ENCODE measurements at regions not wholly inside any gene's neighbourhood (a gene's known extent, or its start where the extent isn't known, plus 50 kb on each side); places are given as distances from the start of the nearest gene placed in this dataset.

- no peak for DNase-seq
Observed at GRCh38 chr16:82345318-82345717, 175.3 kb upstream of the MPHOSPH6 start.

GRCh38 chr16:82344157-82344556 is 174.1 kb upstream of the MPHOSPH6 start:
- peak; percentile 44 for DNase-seq

GRCh38 chr16:82341146-82341669 is 171.2 kb upstream of the MPHOSPH6 start:
- DNase-seq = no peak

GRCh38 chr16:82340531-82340930 is 170.5 kb upstream of the MPHOSPH6 start:
- no peak for DNase-seq

GRCh38 chr16:82337355-82337754 is 167.3 kb upstream of the MPHOSPH6 start:
- DNase-seq = no peak

- peak; percentile 53 for DNase-seq
Observed at GRCh38 chr16:82331974-82332750, 162.1 kb upstream of the MPHOSPH6 start.

- no peak for DNase-seq
Observed at GRCh38 chr16:82331397-82331796, 161.4 kb upstream of the MPHOSPH6 start.

GRCh38 chr16:82329504-82330192 is 159.6 kb upstream of the MPHOSPH6 start:
- peak; percentile 97 for DNase-seq

GRCh38 chr16:82328881-82329469 is 159.0 kb upstream of the MPHOSPH6 start:
- DNase-seq = peak; percentile 79

GRCh38 chr16:82323171-82323570 is 153.1 kb upstream of the MPHOSPH6 start:
- no peak for DNase-seq

GRCh38 chr16:82322177-82322576 is 152.2 kb upstream of the MPHOSPH6 start:
- no peak for DNase-seq

GRCh38 chr16:82319038-82319437 is 149.0 kb upstream of the MPHOSPH6 start:
- no peak for DNase-seq

- DNase-seq = no peak
Observed at GRCh38 chr16:82317411-82318167, 147.6 kb upstream of the MPHOSPH6 start.

- DNase-seq = no peak
Observed at GRCh38 chr16:82313754-82314153, 143.7 kb upstream of the MPHOSPH6 start.

GRCh38 chr16:82311528-82311927 is 141.5 kb upstream of the MPHOSPH6 start:
- no peak for DNase-seq

GRCh38 chr16:82302042-82302727 is 132.2 kb upstream of the MPHOSPH6 start:
- peak; percentile 6 for DNase-seq

GRCh38 chr16:82301146-82301755 is 131.2 kb upstream of the MPHOSPH6 start:
- no peak for DNase-seq

- DNase-seq = no peak
Observed at GRCh38 chr16:82300374-82300951, 130.4 kb upstream of the MPHOSPH6 start.

GRCh38 chr16:82298472-82298871 is 128.4 kb upstream of the MPHOSPH6 start:
- no peak for DNase-seq

GRCh38 chr16:82295290-82296201 is 125.5 kb upstream of the MPHOSPH6 start:
- DNase-seq = no peak

All from NCI-H1092 (cell line).